Glutamatergic neuron (in vitro differentiated cells): ENCODE measurements at regions not wholly inside any gene's neighbourhood (a gene's known extent, or its start where the extent isn't known, plus 50 kb on each side); places are given as distances from the start of the nearest gene placed in this dataset.

Experiments
- DNase-seq: peaks from one replicate; pipeline ENCODE4 v3.0.0; 2022
- H3K27ac Mint-ChIP-seq: one replicate; pipeline ENCODE4 v1.8.0; 2020; ENCODE audit warnings: mild to moderate bottlenecking, mixed read lengths, inconsistent platforms; ENCODE audit not compliant: unreplicated experiment
- H3K27me3 Mint-ChIP-seq: one replicate; pipeline ENCODE4 v1.8.0; 2020; ENCODE audit warnings: mild to moderate bottlenecking, moderate library complexity, mixed read lengths, inconsistent platforms; ENCODE audit not compliant: unreplicated experiment
- H3K36me3 Mint-ChIP-seq: one replicate; pipeline ENCODE4 v1.8.0; 2020; ENCODE audit warnings: mild to moderate bottlenecking, mixed read lengths, inconsistent platforms; ENCODE audit not compliant: unreplicated experiment
- H3K4me1 Mint-ChIP-seq: one replicate; pipeline ENCODE4 v1.8.0; 2020; ENCODE audit warnings: mild to moderate bottlenecking, low read depth, mixed read lengths, inconsistent platforms; ENCODE audit not compliant: unreplicated experiment
- H3K4me3 Mint-ChIP-seq: one replicate; pipeline ENCODE4 v1.8.0; 2020; ENCODE audit warnings: mild to moderate bottlenecking, mixed read lengths, inconsistent platforms; ENCODE audit not compliant: unreplicated experiment
- H3K9me3 Mint-ChIP-seq: one replicate; pipeline ENCODE4 v1.8.0; 2020; ENCODE audit warnings: mild to moderate bottlenecking, moderate library complexity, mixed read lengths, inconsistent platforms; ENCODE audit not compliant: unreplicated experiment
- CTCF ChIP-seq: fragments of 200-600 bp; sonication (generic); IDR thresholded peaks from one replicate; pipeline ENCODE4 v1.5.0; 2021; ENCODE audit not compliant: partially characterized antibody, unreplicated experiment

- Mint-ChIP-seq H3K27me3 (no peaks in the 10 kb centered on the region), H3K4me3 (no peak overlapping the region), H3K36me3 (no peaks in the 10 kb centered on the region), H3K27ac (no peak overlapping the region), H3K4me1 (no peaks in the 10 kb centered on the region), H3K9me3 (no peaks in the 10 kb centered on the region)
- no peak for TF ChIP-seq CTCF
- DNase-seq = no peak
Measured at GRCh38 chr1:199242147-199242546, 603.3 kb downstream of the PTPRC start.

GRCh38 chr1:199242601-199243000, 603.8 kb downstream of the PTPRC start:
- H3K9me3 Mint-ChIP-seq = no peaks in the 10 kb centered on the region
- H3K27ac Mint-ChIP-seq = no peak overlapping the region
- TF ChIP-seq CTCF = no peak

GRCh38 chr1:199243423-199244061, 604.7 kb downstream of the PTPRC start:
- H3K4me1 Mint-ChIP-seq = no peaks in the 10 kb centered on the region
- no peaks in the 10 kb centered on the region for H3K9me3 Mint-ChIP-seq
- no peaks in the 10 kb centered on the region for H3K27me3 Mint-ChIP-seq
- H3K36me3 Mint-ChIP-seq = no peaks in the 10 kb centered on the region
- peak; percentile 50 for TF ChIP-seq CTCF
- DNase-seq = peak; percentile 69
- no peak overlapping the region for H3K4me3 Mint-ChIP-seq
- H3K27ac Mint-ChIP-seq = no peak overlapping the region

More at GRCh38 chr1:199242601-199243000, 603.8 kb downstream of the PTPRC start:
- H3K4me3 Mint-ChIP-seq = no peak overlapping the region
- H3K4me1 Mint-ChIP-seq = no peaks in the 10 kb centered on the region
- no peak for DNase-seq
- H3K36me3 Mint-ChIP-seq = no peaks in the 10 kb centered on the region
- no peaks in the 10 kb centered on the region for H3K27me3 Mint-ChIP-seq

GRCh38 chr1:199245946-199246345, 607.1 kb downstream of the PTPRC start:
- Mint-ChIP-seq H3K4me3 (no peak overlapping the region), H3K9me3 (no peaks in the 10 kb centered on the region), H3K4me1 (no peaks in the 10 kb centered on the region), H3K27me3 (no peaks in the 10 kb centered on the region), H3K36me3 (no peaks in the 10 kb centered on the region), H3K27ac (no peak overlapping the region)
- DNase-seq = no peak
- no peak for TF ChIP-seq CTCF

GRCh38 chr1:199246716-199247115, 607.9 kb downstream of the PTPRC start:
- Mint-ChIP-seq H3K36me3 (no peaks in the 10 kb centered on the region), H3K9me3 (no peaks in the 10 kb centered on the region), H3K4me3 (no peak overlapping the region), H3K4me1 (no peaks in the 10 kb centered on the region), H3K27me3 (no peaks in the 10 kb centered on the region), H3K27ac (no peak overlapping the region)
- DNase-seq = no peak
- TF ChIP-seq CTCF = no peak
